GM18526 (cell line): ENCODE measurements at regions not wholly inside any gene's neighbourhood (a gene's known extent, or its start where the extent isn't known, plus 50 kb on each side); places are given as distances from the start of the nearest gene placed in this dataset.

Experiments
- POLR2A ChIP-seq: IDR thresholded peaks from 3 replicates; pipeline ENCODE4 v1.6.1; 2011; ENCODE audit not compliant: insufficient read length; ENCODE audit errors: extremely low read depth

- no peak for TF ChIP-seq POLR2A
Measured at GRCh38 chr9:110064803-110065202, 143.2 kb downstream of the C9orf152 start.

- no peak for TF ChIP-seq POLR2A
Measured at GRCh38 chr9:110065532-110065931, 142.4 kb downstream of the C9orf152 start.

GRCh38 chr9:110066929-110067716 is 140.8 kb downstream of the C9orf152 start:
- TF ChIP-seq POLR2A: no peak

- TF ChIP-seq POLR2A: no peak
Measured at GRCh38 chr9:110068212-110068611, 139.7 kb downstream of the C9orf152 start.

- TF ChIP-seq POLR2A: no peak
Measured at GRCh38 chr9:110069326-110070248, 138.4 kb downstream of the C9orf152 start.

- no peak for TF ChIP-seq POLR2A
Measured at GRCh38 chr9:110072597-110073355, 135.2 kb downstream of the C9orf152 start.

GRCh38 chr9:110073356-110073905 is 134.5 kb downstream of the C9orf152 start:
- no peak for TF ChIP-seq POLR2A

GRCh38 chr9:110076894-110077725 is 130.8 kb downstream of the C9orf152 start:
- TF ChIP-seq POLR2A: no peak

- no peak for TF ChIP-seq POLR2A
Measured at GRCh38 chr9:110077925-110078324, 130.0 kb downstream of the C9orf152 start.

GRCh38 chr9:110078604-110079003 is 129.4 kb downstream of the C9orf152 start:
- TF ChIP-seq POLR2A: no peak

- no peak for TF ChIP-seq POLR2A
Measured at GRCh38 chr9:110081395-110081794, 126.6 kb downstream of the C9orf152 start.

- TF ChIP-seq POLR2A: no peak
Measured at GRCh38 chr9:110083866-110084265, 124.1 kb downstream of the C9orf152 start.

- no peak for TF ChIP-seq POLR2A
Measured at GRCh38 chr9:110086537-110086936, 121.4 kb downstream of the C9orf152 start.

GRCh38 chr9:110087605-110088004 is 120.4 kb downstream of the C9orf152 start:
- no peak for TF ChIP-seq POLR2A

GRCh38 chr9:110088099-110088498 is 119.9 kb downstream of the C9orf152 start:
- no peak for TF ChIP-seq POLR2A
